ENCODE measurements at regions not wholly inside any gene's neighbourhood (a gene's known extent, or its start where the extent isn't known, plus 50 kb on each side); places are given as distances from the start of the nearest gene placed in this dataset.
A peak's percentile ranks its signal among the peaks of the same experiment; 100 is the strongest.
"Not testable (repeated sequence)": the region's sequence is repeated elsewhere in the genome, so short reads cannot be mapped to it uniquely, and the experiment has no call there.

GRCh38 chr2:2896011-2896410, 481.6 kb downstream of the EIPR1 start:
- no peak for DNase-seq (ENCODE audit: low spot score)

- DNase-seq (ENCODE audit: low spot score): not testable (repeated sequence)
Observed at GRCh38 chr2:2894011-2894410, 483.6 kb downstream of the EIPR1 start.

GRCh38 chr2:2892892-2893291, 484.7 kb downstream of the EIPR1 start:
- DNase-seq (ENCODE audit: low spot score): no peak

- DNase-seq (ENCODE audit: low spot score): no peak
Observed at GRCh38 chr2:2892378-2892777, 485.2 kb downstream of the EIPR1 start.

GRCh38 chr2:2890901-2891300, 486.7 kb downstream of the EIPR1 start:
- no peak for DNase-seq (ENCODE audit: low spot score)

- no peak for DNase-seq (ENCODE audit: low spot score)
Observed at GRCh38 chr2:2890246-2890645, 487.4 kb downstream of the EIPR1 start.

GRCh38 chr2:2889646-2890045, 488.0 kb downstream of the EIPR1 start:
- DNase-seq (ENCODE audit: low spot score): no peak

GRCh38 chr2:2889141-2889540, 488.5 kb downstream of the EIPR1 start:
- no peak for DNase-seq (ENCODE audit: low spot score)

- DNase-seq (ENCODE audit: low spot score): no peak
Observed at GRCh38 chr2:2887772-2888387, 489.7 kb downstream of the EIPR1 start.

- DNase-seq (ENCODE audit: low spot score): no peak
Observed at GRCh38 chr2:2886922-2887321, 490.7 kb downstream of the EIPR1 start.

- DNase-seq (ENCODE audit: low spot score): no peak
Observed at GRCh38 chr2:2881499-2881898, 496.1 kb downstream of the EIPR1 start.

GRCh38 chr2:2880938-2881337, 496.7 kb downstream of the EIPR1 start:
- no peak for DNase-seq (ENCODE audit: low spot score)

- no peak for DNase-seq (ENCODE audit: low spot score)
Observed at GRCh38 chr2:2879781-2880180, 497.8 kb downstream of the EIPR1 start.

- no peak for DNase-seq (ENCODE audit: low spot score)
Observed at GRCh38 chr2:2879071-2879470, 498.5 kb downstream of the EIPR1 start.

GRCh38 chr2:2877427-2877826, 500.2 kb downstream of the EIPR1 start:
- peak; percentile 40 for DNase-seq (ENCODE audit: low spot score)

- peak; percentile 45 for DNase-seq (ENCODE audit: low spot score)
Observed at GRCh38 chr2:2876331-2877221, 501.0 kb downstream of the EIPR1 start.

- no peak for DNase-seq (ENCODE audit: low spot score)
Observed at GRCh38 chr2:2875831-2876230, 501.8 kb downstream of the EIPR1 start.

- no peak for DNase-seq (ENCODE audit: low spot score)
Observed at GRCh38 chr2:2875296-2875695, 502.3 kb downstream of the EIPR1 start.

GRCh38 chr2:2874805-2875204, 502.8 kb downstream of the EIPR1 start:
- no peak for DNase-seq (ENCODE audit: low spot score)

GRCh38 chr2:2874341-2874740, 503.3 kb downstream of the EIPR1 start:
- no peak for DNase-seq (ENCODE audit: low spot score)

- no peak for DNase-seq (ENCODE audit: low spot score)
Observed at GRCh38 chr2:2873450-2873811, 504.2 kb downstream of the EIPR1 start.

- DNase-seq (ENCODE audit: low spot score): no peak
Observed at GRCh38 chr2:2872713-2873449, 504.7 kb downstream of the EIPR1 start.

- DNase-seq (ENCODE audit: low spot score): no peak
Observed at GRCh38 chr2:2872309-2872617, 505.4 kb downstream of the EIPR1 start.
